HG03103 (cell line): ENCODE measurements at regions not wholly inside any gene's neighbourhood (a gene's known extent, or its start where the extent isn't known, plus 50 kb on each side); places are given as distances from the start of the nearest gene placed in this dataset.

ENCODE experiments used
- ATAC-seq: cut with Tn5 transposase; IDR thresholded peaks from one replicate; pipeline ENCODE4 v1.9.1; 2021; ENCODE audit warnings: low read depth; ENCODE audit not compliant: unreplicated experiment

DNA sequence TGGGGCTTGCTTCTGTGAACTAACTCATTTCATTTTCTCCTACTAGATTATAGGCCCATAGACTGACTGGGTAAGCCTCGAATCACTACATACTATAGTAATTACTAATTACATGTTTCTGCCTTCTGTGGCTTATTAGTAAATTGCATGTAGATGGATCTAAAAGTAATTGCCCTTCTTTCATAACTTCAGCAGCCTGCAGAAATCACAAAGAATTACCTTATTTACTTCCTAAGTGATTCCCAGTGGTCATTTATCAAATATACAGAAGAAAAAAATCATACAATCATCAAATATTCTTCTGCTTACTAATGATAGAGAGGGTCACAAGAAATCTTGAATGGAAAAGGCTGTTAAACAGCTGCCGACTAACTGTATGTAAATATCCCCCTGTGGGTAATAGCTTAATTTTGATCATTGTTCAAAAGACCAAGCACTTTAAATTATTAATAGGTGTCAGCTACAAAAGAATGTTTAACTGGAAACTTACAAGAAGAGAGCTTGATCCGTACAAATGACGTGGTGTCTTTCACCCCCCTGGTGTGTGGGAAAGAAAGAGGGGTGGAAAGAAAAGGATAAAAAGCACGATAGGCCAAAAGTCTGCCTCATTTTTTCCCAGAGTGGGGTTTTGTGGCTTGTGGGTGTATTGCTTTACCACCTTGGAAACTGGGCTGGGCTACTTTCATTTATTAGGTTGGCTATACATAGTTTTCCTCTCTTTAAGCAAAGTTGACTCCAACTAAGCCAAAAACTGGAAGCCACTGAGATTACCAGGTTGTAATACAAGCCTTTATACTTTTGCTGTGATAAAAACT is 361.8 kb upstream of the ZMIZ1 start:
- ATAC-seq = no peak

DNA sequence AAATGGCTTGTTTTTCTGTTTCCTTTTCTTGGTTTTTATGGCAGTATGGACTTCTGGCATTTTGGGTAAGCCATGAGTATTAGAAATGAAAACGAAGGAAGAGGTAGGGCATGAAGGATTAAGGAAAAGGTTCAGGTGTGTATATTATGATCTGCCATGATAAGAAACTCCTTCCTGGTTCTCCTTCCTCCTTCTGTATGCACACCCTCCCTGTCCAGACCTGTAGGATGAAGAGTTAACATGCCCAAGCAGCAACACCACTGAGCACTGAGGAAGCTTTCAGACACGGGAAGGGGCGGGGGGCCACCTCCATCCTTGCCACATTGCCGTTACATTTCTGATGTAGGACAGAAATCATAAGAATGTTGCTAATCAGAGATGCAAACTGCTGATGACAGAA is 361.0 kb upstream of the ZMIZ1 start:
- ATAC-seq = no peak

DNA sequence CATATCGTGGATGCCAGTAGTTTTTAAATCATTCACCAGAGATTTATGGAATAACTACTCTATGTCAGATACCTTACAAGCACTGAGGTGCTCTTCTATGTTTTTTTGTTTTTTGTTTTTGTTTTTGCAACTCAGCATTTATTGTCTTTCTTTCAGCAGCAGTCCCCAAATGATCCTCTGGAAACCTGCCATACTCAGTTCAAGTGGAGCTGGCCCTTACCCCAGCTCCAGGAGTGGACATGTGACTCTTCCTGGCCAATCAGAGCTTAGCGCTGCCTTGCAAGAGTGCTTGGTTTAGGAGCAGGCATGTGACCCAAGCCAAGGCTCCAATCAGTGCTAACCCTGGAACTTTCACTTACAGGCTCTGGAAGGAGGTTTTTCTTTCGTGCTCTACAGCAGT is 356.6 kb upstream of the ZMIZ1 start:
- no peak for ATAC-seq

DNA sequence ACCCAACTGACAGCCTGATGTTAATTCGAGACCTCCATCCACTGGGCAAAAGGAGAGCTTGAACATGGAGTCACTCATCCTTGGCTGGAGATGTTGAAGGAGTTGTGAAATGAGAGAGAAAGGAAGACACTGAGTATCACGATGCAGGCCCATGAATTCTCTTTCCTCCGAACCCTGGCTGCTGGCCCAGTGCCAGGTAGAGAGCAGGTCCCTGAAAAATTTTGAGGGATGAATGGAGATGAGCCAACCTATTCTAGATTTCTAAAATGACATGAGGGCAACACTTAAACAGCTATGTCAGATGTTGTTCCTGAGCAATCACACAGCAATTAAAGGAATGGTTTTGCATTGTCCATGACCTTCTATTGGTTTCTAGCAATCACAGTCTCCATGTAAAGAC is 355.1 kb upstream of the ZMIZ1 start:
- ATAC-seq = no peak

DNA sequence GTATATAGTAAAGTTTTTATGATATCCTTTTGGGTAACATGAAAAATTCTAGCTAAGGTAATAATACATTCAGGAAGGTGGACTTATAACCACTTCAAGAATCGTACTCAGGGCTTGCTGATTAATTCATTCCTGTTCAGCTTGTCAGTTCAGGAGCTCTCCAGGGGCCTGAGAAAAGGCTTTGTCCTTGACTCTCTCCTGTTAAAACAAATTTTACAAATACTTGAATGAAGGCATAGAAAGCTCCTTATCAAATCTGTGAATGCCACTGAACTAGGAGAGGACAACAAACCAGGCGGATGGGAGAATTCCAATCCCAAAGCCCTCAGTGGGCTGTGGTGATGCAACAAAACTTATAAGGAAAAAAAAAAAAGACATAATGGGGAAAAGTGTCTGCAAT is 354.5 kb upstream of the ZMIZ1 start:
- no peak for ATAC-seq

DNA sequence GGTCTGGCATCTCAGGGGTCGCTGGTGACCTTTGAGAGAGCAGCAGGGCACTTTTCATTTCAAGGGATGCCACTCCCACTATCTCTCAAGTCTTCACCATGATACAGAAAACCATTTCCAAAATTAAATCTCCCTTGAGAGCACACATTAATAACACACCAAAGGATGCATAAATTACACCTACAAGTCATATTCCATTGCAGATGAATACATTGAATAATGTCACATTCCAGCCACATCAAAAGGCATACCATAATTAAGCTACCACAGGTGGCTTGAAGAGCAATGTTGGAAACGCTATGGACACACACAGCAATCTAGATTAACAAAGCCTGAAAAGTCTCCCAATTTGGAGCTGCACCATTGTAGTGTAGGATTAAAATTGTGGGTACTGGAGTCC is 353.3 kb upstream of the ZMIZ1 start:
- no peak for ATAC-seq

- no peak for ATAC-seq
Observed at GRCh38 chr10:78716043-78716660, 352.6 kb upstream of the ZMIZ1 start.

- ATAC-seq = no peak
Observed at GRCh38 chr10:78717200-78717599, 351.6 kb upstream of the ZMIZ1 start.

- no peak for ATAC-seq
Observed at GRCh38 chr10:78718032-78718572, 350.7 kb upstream of the ZMIZ1 start.

- ATAC-seq = no peak
Observed at GRCh38 chr10:78719276-78719675, 349.5 kb upstream of the ZMIZ1 start.

- no peak for ATAC-seq
Observed at GRCh38 chr10:78720091-78720490, 348.7 kb upstream of the ZMIZ1 start.

GRCh38 chr10:78721231-78721630 is 347.5 kb upstream of the ZMIZ1 start:
- ATAC-seq = no peak

- no peak for ATAC-seq
Observed at GRCh38 chr10:78724846-78725245, 343.9 kb upstream of the ZMIZ1 start.

DNA sequence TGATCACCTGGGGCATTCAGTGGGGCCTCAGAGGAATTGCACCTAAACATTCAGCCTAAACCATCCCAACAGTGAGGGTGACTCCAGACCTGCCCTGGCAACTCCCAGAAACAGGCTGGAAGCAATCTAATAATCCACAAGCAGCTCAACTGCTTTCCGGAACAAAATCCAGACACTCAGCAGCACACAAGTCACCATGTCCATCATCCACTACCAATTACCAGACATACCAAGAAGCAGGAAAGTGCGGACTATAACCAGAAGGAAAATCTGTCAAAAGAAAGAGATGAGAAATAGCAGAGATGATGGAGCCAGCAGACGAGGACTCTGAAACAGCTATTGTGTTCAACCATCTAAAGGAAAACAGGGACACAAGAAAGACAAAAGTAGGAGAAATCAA is 342.6 kb upstream of the ZMIZ1 start:
- ATAC-seq = no peak

DNA sequence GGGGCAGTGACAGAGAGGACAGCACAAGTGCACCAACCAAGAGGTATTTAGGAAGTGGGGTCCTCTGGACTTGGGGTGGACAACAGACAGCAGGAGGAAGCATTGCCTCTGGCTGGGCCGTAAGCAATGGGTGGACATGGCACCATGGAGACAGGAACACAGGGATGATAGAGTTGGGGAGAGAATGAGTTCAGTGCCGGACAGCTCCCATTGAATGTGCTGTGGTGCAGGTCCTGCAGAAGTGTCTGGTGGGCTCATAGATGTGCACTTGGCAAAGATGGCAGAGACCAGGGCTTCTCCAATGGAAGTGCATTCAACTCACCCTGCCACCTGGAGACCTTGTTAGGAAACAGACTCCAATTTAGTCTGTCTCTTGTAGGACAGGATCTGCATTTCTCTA is 341.5 kb upstream of the ZMIZ1 start:
- ATAC-seq = no peak

- ATAC-seq = no peak
Observed at GRCh38 chr10:78727728-78728127, 341.0 kb upstream of the ZMIZ1 start.

DNA sequence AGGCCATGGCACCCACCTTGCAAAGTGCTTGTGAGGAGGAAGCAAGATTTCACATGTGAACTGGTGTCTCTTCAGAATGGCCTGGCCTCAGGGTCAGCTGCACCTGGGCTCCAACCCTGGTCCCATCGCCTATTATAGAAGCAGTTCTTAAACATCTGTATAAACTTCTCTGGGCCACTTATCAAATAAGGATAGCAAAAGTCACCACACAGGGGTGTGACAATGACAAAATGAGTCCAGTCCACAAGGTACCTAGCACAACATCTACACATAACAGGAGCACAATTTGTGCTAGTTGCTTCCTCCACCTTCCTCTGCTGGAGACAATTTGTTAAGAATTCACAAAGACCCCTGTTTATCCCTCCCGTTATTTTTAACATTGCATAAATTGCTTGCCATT is 340.6 kb upstream of the ZMIZ1 start:
- no peak for ATAC-seq

GRCh38 chr10:78729366-78729765 is 339.4 kb upstream of the ZMIZ1 start:
- ATAC-seq = no peak

DNA sequence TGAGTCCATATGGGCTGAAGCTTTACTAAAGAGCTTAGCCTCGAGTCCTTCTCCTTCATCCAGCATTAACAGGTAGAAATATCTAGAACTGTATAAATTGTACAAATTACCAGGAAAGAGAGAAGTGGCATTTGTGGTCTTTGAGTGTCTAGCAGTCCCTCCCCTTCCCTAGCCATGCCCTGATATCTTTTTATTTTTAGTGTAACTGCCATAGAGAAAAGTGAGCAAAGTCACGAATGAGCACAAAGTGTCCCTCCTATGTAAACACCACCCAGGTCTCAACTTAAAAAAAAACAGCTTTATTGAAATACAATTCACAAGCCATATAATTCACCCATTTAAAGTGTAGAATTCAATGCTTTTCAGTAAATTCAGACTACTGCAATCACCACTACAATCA is 339.0 kb upstream of the ZMIZ1 start:
- ATAC-seq = no peak

DNA sequence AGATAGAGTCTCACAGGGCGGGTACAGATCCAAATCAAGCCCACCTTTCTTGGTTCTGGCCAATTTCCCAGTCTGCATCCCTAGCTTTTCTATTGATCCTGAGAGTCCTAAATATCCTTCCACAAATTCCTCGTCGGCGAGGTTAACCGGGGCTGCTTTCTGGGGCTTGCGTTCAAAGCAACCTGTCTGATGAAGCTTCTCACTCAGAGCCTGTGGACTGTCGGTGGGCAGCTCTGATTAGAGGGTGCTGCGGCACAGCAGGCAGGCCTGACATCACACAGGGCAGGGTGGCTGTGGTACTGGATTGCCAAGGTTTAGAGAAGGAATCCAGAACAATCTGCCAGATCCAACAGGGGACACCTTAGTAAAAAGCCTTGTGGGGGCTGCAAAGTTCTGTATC is 338.0 kb upstream of the ZMIZ1 start:
- ATAC-seq = no peak

GRCh38 chr10:78731675-78732074 is 337.1 kb upstream of the ZMIZ1 start:
- ATAC-seq = no peak

- no peak for ATAC-seq
Observed at GRCh38 chr10:78732381-78732780, 336.4 kb upstream of the ZMIZ1 start.
